AG04450 (cell line): ENCODE measurements at regions not wholly inside any gene's neighbourhood (a gene's known extent, or its start where the extent isn't known, plus 50 kb on each side); places are given as distances from the start of the nearest gene placed in this dataset.
"Not testable (repeated sequence)": the region's sequence is repeated elsewhere in the genome, so short reads cannot be mapped to it uniquely, and the experiment has no call there.

Experiments used
- CTCF ChIA-PET: fragments of 300-600, 350-600 bp; formaldehyde crosslinking; extraction: SDS; loops from one replicate; lab custom pipeline; 2022; ENCODE audit warnings: antibody characterized with exemption, inconsistent platforms; lab: Charles Lee
- POLR2A ChIA-PET: fragments of 350-600 bp; formaldehyde crosslinking; extraction: SDS; loops from one replicate; lab custom pipeline; 2021; ENCODE audit warnings: antibody characterized with exemption, inconsistent platforms; lab: Yijun Ruan, JAX
- DNase-seq: peaks from one replicate; pipeline ENCODE4 v3.0.0-alpha.2; 2011; ENCODE audit warnings: low read depth, low spot score
- H3K27ac ChIP-seq: one replicate; pipeline ENCODE4 v1.5.1; 2012; ENCODE audit warnings: low read depth, low read length, control low read depth
- H3K27me3 ChIP-seq: one replicate; pipeline ENCODE4 v1.6.0; 2012; ENCODE audit warnings: low read length; ENCODE audit not compliant: control insufficient read depth, insufficient read depth
- H3K4me3 ChIP-seq: 2 replicates; pipeline ENCODE4 v1.5.1; 2011; ENCODE audit warnings: mild to moderate bottlenecking, low read depth, low read length, control low read depth
- H3K9me3 ChIP-seq: 2 replicates; pipeline ENCODE4 v1.5.1; 2012; ENCODE audit warnings: low read length; ENCODE audit not compliant: control insufficient read depth, insufficient read depth
- TF ChIP-seq, protein P1 (sequence below): IDR thresholded peaks from 2 replicates; pipeline ENCODE4 v1.5.1; 2011; ENCODE audit warnings: low read depth, low read length, control low read depth, inconsistent platforms

DNA sequence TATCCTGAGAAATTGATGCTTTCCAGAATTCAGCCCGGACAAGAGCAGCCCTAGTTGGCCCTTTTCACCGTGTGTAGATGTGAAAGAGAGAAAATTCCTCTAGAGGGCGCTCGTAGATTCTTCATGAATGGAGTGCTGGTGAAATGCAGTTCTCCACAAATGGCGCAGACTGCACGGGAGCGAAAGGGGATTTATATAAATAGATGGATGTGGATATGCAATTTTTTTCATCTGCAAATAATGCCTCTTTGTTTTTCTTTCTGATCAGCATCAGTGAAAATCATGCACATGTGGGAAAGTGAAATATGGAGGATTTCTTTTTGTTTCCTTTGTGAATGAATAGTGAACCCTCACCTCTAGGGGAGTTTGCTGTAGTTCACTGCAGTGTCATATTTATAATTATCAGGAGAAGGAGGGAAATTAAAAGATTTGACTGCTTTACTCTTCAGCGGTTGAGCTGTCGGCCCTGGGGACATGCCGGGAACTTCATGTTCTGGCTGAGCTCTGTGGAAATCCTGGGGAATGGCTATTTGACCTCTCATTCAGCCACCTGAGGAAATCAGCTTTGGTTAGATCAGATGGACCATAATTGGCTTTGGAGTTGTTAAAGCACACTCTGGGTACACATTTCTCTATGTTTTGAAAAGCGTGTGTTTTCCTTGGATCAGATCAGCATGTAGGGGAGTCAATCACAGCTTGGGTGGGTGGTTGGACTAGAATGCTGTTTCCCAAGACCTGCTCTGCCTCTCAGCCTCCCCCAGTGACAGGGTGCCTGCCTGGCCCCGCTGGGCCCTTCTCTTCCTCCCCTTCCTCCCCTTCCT lies 115.0 kb upstream of the SHISA3 start:
- POLR2A ChIA-PET: no interaction called here
- no peak overlapping the region for H3K27ac ChIP-seq
- no peak overlapping the region for H3K4me3 ChIP-seq
- TF ChIP-seq, protein P1, sequence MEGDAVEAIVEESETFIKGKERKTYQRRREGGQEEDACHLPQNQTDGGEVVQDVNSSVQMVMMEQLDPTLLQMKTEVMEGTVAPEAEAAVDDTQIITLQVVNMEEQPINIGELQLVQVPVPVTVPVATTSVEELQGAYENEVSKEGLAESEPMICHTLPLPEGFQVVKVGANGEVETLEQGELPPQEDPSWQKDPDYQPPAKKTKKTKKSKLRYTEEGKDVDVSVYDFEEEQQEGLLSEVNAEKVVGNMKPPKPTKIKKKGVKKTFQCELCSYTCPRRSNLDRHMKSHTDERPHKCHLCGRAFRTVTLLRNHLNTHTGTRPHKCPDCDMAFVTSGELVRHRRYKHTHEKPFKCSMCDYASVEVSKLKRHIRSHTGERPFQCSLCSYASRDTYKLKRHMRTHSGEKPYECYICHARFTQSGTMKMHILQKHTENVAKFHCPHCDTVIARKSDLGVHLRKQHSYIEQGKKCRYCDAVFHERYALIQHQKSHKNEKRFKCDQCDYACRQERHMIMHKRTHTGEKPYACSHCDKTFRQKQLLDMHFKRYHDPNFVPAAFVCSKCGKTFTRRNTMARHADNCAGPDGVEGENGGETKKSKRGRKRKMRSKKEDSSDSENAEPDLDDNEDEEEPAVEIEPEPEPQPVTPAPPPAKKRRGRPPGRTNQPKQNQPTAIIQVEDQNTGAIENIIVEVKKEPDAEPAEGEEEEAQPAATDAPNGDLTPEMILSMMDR: peak; percentile 69
- DNase-seq: peak; percentile 29
- no peaks in the 10 kb centered on the region for H3K9me3 ChIP-seq
- CTCF ChIA-PET: interaction anchor here (0.5 to 6.8 kb wide), 18 partner anchors 10 to 1349 kb away, joined by 3 to 89 read pairs (median 4); no protein-coding TSS in a partner anchor
- H3K27me3 ChIP-seq: no peaks in the 10 kb centered on the region

GRCh38 chr4:42284030-42284429 lies 113.3 kb upstream of the SHISA3 start:
- H3K9me3 ChIP-seq: no peaks in the 10 kb centered on the region
- no peak overlapping the region for H3K27ac ChIP-seq
- no peaks in the 10 kb centered on the region for H3K27me3 ChIP-seq
- TF ChIP-seq, protein P1: no peak
- DNase-seq: no peak
- POLR2A ChIA-PET: no interaction called here
- CTCF ChIA-PET: interaction anchor here (1.0 to 6.8 kb wide), 3 partner anchors 20 to 236 kb away, joined by 4 to 89 read pairs (median 9); no protein-coding TSS in a partner anchor
- no peak overlapping the region for H3K4me3 ChIP-seq

DNA sequence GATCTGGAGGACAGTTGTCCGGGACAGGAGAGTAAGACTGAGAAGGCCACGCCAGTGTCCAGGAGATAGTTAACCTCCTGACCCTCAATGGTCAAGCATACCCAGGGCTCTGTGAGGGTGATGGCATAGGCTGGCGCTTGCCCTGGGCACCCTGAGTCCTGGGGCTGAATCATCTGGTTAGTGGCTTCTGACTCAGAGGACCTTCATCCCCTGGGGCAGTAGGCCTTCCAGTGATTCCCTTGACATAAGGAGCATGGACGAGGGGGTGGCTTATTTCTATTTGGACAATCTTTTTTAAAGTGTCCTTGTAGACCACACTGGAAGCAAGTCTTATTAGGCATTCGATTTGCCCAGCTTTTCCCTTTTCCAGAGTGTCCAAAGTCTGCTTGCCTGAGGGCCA lies 108.4 kb upstream of the SHISA3 start:
- H3K27me3 ChIP-seq, H3K27ac ChIP-seq, DNase-seq, H3K9me3 ChIP-seq, POLR2A ChIA-PET, H3K4me3 ChIP-seq, CTCF ChIA-PET: not testable (repeated sequence)

DNA sequence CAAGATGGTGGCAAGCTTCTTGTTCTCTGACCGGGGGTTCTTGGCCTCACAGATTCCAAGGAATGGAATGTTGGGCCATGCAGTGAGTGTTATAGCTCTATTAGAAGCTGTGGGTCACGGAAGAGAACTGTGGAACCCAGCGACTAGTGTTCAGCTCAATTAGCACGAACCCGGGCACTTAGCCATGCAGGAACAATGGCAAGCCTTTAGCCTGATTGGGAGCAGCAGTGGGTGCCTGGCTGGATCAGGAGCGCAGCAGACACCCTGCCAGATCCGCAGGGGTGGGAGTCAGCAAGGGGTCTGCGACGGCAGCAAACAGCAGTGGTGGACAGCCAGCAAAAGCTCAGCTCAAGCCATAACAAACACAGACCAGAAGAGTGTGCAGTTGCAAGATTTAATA lies 105.1 kb upstream of the SHISA3 start:
- H3K27ac ChIP-seq, H3K9me3 ChIP-seq, H3K4me3 ChIP-seq, H3K27me3 ChIP-seq, DNase-seq, POLR2A ChIA-PET: not testable (repeated sequence)
- CTCF ChIA-PET: interaction anchor here (1.4 kb wide), 1 partner anchor 11 kb away, joined by 3 read pairs; no protein-coding TSS in a partner anchor

DNA sequence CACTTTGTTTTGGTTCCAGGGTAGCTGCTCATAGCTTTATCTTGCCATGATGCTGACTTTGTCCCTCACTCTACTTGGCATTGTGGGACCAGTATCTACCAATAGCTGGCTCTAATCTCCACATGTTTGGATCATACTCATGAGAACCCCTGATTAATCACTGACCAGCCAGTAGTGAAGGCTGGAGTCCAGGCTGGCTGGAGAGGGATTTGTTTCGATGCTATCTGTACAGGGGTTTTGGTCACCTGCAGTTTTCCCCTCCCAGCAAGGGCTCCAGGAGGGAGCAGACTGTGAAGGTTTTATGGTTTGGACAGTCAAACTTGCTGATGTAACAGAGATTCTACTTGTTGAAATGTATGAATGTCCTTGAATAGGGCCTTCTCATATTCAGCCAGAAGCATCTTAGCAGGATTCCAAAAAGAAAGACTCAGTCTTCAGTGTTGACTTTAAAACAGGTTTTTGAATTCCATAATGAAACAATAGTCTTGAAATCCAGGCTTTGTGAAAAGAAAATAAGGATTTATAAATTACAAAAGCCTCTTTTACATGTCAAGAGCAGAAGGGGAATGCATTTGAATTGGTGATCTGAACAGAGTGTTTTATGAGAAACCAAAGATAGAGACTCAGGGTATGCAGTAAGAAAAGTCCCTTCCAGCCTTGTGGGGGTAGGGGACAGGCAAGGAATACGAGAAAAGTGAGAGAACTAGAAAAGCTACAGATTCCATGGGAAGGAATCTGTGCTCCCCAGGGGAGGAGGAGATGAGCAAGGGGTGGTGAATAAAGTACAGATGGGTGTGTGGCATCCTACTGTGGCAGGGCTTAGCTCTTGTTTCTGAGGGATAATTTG lies 103.1 kb upstream of the SHISA3 start:
- Histone ChIP-seq H3K4me3 (no peak overlapping the region), H3K27ac (no peak overlapping the region), H3K9me3 (no peaks in the 10 kb centered on the region), H3K27me3 (no peaks in the 10 kb centered on the region)
- DNase-seq: no peak
- TF ChIP-seq, protein P1: no peak
- ChIA-PET POLR2A (no interaction called here), CTCF (no interaction called here)

GRCh38 chr4:42296196-42296595 lies 101.1 kb upstream of the SHISA3 start:
- H3K9me3 ChIP-seq: no peaks in the 10 kb centered on the region
- H3K27ac ChIP-seq: no peak overlapping the region
- CTCF ChIA-PET: no interaction called here
- H3K27me3 ChIP-seq: no peaks in the 10 kb centered on the region
- no peak for DNase-seq
- no peak overlapping the region for H3K4me3 ChIP-seq
- POLR2A ChIA-PET: no interaction called here
- TF ChIP-seq, protein P1: no peak
